ENCODE measurements at regions not wholly inside any gene's neighbourhood (a gene's known extent, or its start where the extent isn't known, plus 50 kb on each side); places are given as distances from the start of the nearest gene placed in this dataset.
A peak's percentile ranks its signal among the peaks of the same experiment; 100 is the strongest.
"Not testable (repeated sequence)": the region's sequence is repeated elsewhere in the genome, so short reads cannot be mapped to it uniquely, and the experiment has no call there.

GRCh38 chr2:40975151-40975550 lies 523.3 kb upstream of the SLC8A1 start:
- no peak for DNase-seq (ENCODE audit: missing footprints)
- no peak for ATAC-seq
- intact Hi-C loops (cut with DNase I): no loop called here

GRCh38 chr2:40997362-40997761 lies 545.5 kb upstream of the SLC8A1 start:
- ATAC-seq: no peak
- no peak for DNase-seq (ENCODE audit: missing footprints)
- intact Hi-C loops (cut with DNase I): no loop called here

GRCh38 chr2:41000374-41000773 lies 548.5 kb upstream of the SLC8A1 start:
- no peak for DNase-seq (ENCODE audit: missing footprints)
- ATAC-seq: no peak
- intact Hi-C loops (cut with DNase I): no loop called here

- ATAC-seq: no peak
- no peak for DNase-seq (ENCODE audit: missing footprints)
- intact Hi-C loops (cut with DNase I): no loop called here
Observed at GRCh38 chr2:41000906-41001305, 549.0 kb upstream of the SLC8A1 start.

- ATAC-seq (no peak), DNase-seq (ENCODE audit: missing footprints) (no peak)
- intact Hi-C loops (cut with DNase I): no loop called here
Observed at GRCh38 chr2:41004700-41005099, 552.8 kb upstream of the SLC8A1 start.

- no peak for DNase-seq (ENCODE audit: missing footprints)
- intact Hi-C loops (cut with DNase I): no loop called here
- no peak for ATAC-seq
Observed at GRCh38 chr2:41020358-41020757, 568.5 kb upstream of the SLC8A1 start.

- DNase-seq (ENCODE audit: missing footprints) (no peak), ATAC-seq (no peak)
- intact Hi-C loops (cut with DNase I): no loop called here
Observed at GRCh38 chr2:41024816-41025215, 572.9 kb upstream of the SLC8A1 start.

- DNase-seq (ENCODE audit: missing footprints): no peak
- no peak for ATAC-seq
- intact Hi-C loops (cut with DNase I): no loop called here
Observed at GRCh38 chr2:41026613-41027012, 574.7 kb upstream of the SLC8A1 start.

GRCh38 chr2:41027095-41027494 lies 575.2 kb upstream of the SLC8A1 start:
- intact Hi-C loops (cut with DNase I): no loop called here
- ATAC-seq (no peak), DNase-seq (ENCODE audit: missing footprints) (no peak)

GRCh38 chr2:41031282-41031681 lies 579.4 kb upstream of the SLC8A1 start:
- intact Hi-C loops (cut with DNase I): no loop called here
- ATAC-seq: no peak
- no peak for DNase-seq (ENCODE audit: missing footprints)

GRCh38 chr2:41032715-41033114 lies 580.8 kb upstream of the SLC8A1 start:
- intact Hi-C loops (cut with DNase I): no loop called here
- DNase-seq (ENCODE audit: missing footprints) (no peak), ATAC-seq (no peak)

GRCh38 chr2:41033127-41033526 lies 581.2 kb upstream of the SLC8A1 start:
- intact Hi-C loops (cut with DNase I): no loop called here
- ATAC-seq: no peak
- no peak for DNase-seq (ENCODE audit: missing footprints)

- DNase-seq (ENCODE audit: missing footprints) (no peak), ATAC-seq (no peak)
- intact Hi-C loops (cut with DNase I): no loop called here
Observed at GRCh38 chr2:41038408-41038807, 586.5 kb upstream of the SLC8A1 start.

- peak; percentile 59 for DNase-seq (ENCODE audit: missing footprints)
- ATAC-seq; intact Hi-C loops (cut with DNase I): not testable (repeated sequence)
Observed at GRCh38 chr2:41039750-41040149, 587.9 kb upstream of the SLC8A1 start.

GRCh38 chr2:41040782-41041520 lies 589.1 kb upstream of the SLC8A1 start:
- intact Hi-C loops (cut with DNase I): no loop called here
- DNase-seq (ENCODE audit: missing footprints): no peak
- ATAC-seq: no peak

GRCh38 chr2:41042343-41042742 lies 590.5 kb upstream of the SLC8A1 start:
- ATAC-seq (no peak), DNase-seq (ENCODE audit: missing footprints) (no peak)
- intact Hi-C loops (cut with DNase I): no loop called here

GRCh38 chr2:41061356-41061755 lies 609.5 kb upstream of the SLC8A1 start:
- ATAC-seq (no peak), DNase-seq (ENCODE audit: missing footprints) (no peak)
- intact Hi-C loops (cut with DNase I): no loop called here

- ATAC-seq: no peak
Observed at GRCh38 chr2:41062336-41062735, 610.4 kb upstream of the SLC8A1 start.

GRCh38 chr2:41066168-41066567 lies 614.3 kb upstream of the SLC8A1 start:
- intact Hi-C loops (cut with DNase I): no loop called here
- DNase-seq (ENCODE audit: missing footprints) (no peak), ATAC-seq (no peak)

More at GRCh38 chr2:41062336-41062735, 610.4 kb upstream of the SLC8A1 start:
- intact Hi-C loops (cut with DNase I): no loop called here
- no peak for DNase-seq (ENCODE audit: missing footprints)

GRCh38 chr2:41068740-41069139 lies 616.9 kb upstream of the SLC8A1 start:
- ATAC-seq (no peak), DNase-seq (ENCODE audit: missing footprints) (no peak)
- intact Hi-C loops (cut with DNase I): no loop called here

- intact Hi-C loops (cut with DNase I): no loop called here
- no peak for DNase-seq (ENCODE audit: missing footprints)
Observed at GRCh38 chr2:41078341-41078740, 626.5 kb upstream of the SLC8A1 start.

More at GRCh38 chr2:41078341-41078740, 626.5 kb upstream of the SLC8A1 start:
- no peak for ATAC-seq

All from Right ventricle myocardium inferior (tissue), 1 donor.